ENCODE measurements at regions not wholly inside any gene's neighbourhood (a gene's known extent, or its start where the extent isn't known, plus 50 kb on each side); places are given as distances from the start of the nearest gene placed in this dataset.

DNA sequence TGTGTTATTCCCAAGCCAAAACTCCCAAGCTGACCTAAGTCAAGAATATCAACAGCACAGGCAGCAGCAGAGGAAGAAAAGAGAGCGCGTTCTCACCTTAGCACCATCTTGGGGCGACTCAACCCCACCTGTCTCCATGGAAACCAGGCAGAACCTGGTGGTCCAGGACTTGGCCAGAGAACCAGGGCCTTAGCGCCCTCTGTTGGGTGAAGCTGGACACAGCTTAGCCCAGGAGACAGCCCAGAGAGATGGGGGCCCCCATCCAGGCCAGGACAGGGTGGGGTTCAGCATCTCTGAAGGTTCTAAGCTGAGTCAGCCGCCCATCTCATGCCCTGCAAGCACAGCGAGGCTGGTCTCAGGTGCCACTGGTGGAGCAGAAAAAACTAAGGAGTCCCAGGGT, 60.1 kb upstream of the TMEM132E start:
- TF ChIP-seq POLR2AphosphoS5 (IDR thresholded peaks at IDR 0.05; ENCODE audit: borderline replicate concordance, low read depth, low read length) (no peak), EZH2 (IDR thresholded peaks at IDR 0.05) (no peak)

Measured in SK-N-MC (cell line).